T-cell (primary cell): ENCODE measurements at regions not wholly inside any gene's neighbourhood (a gene's known extent, or its start where the extent isn't known, plus 50 kb on each side); places are given as distances from the start of the nearest gene placed in this dataset.

Experiments
- ATAC-seq, 4 experiments: fragments of 200-7000 bp in 3 of 4; fragments of 150-1000 bp in 1 of 4; cut with Tn5 transposase; replicated peaks in 1 of 4; 1 replicate in 3 of 4; 2 replicates in 1 of 4; pipeline ENCODE4 v1.10.0; 2021; ENCODE audit warnings: moderate library complexity in 3 of 4, mild to moderate bottlenecking in 2 of 4, moderate number of reproducible peaks in 1 of 4
- CTCF ChIA-PET, 2 donors: fragments of 300-600 bp; sonication (Branson Sonifier 250); formaldehyde crosslinking; loops; one replicate each; lab custom pipeline; 2022; ENCODE audit warnings: antibody characterized with exemption in 2 of 2; lab: Charles Lee
- POLR2A ChIA-PET, 2 donors: fragments of 300-600 bp; sonication (Branson Sonifier 250); formaldehyde crosslinking; loops; one replicate each; lab custom pipeline; 2022; ENCODE audit warnings: antibody characterized with exemption in 2 of 2; lab: Charles Lee
- DNase-seq, 35 experiments: peaks; one replicate each; pipeline versions ENCODE4 v3.0.0 to v3.0.0-alpha.2; 2013 to 2023
- H3K27ac ChIP-seq: one replicate; pipeline ENCODE4 v1.5.1; 2013; ENCODE audit warnings: low read length
- H3K27me3 ChIP-seq, 2 experiments: replicated peaks in 1 of 2; 1 replicate in 1 of 2; 2 replicates in 1 of 2; pipeline versions ENCODE4 v1.6.1 to v1.7.0; 2013; ENCODE audit warnings: low read length in 1 of 2, mixed read lengths in 1 of 2; ENCODE audit not compliant: control insufficient read depth in 2 of 2, insufficient read depth in 2 of 2; ENCODE audit errors: extremely low read depth in 1 of 2
- H3K36me3 ChIP-seq, 2 donors: 1 replicate in 1 of 2; 2 replicates in 1 of 2; pipeline versions ENCODE4 v1.6.1 to v1.7.0; 2013; ENCODE audit warnings: low read length in 1 of 2; ENCODE audit not compliant: control insufficient read depth in 2 of 2, insufficient read depth in 1 of 2; ENCODE audit errors: extremely low read depth in 1 of 2
- H3K4me1 ChIP-seq, 2 experiments: 1 replicate in 1 of 2; 2 replicates in 1 of 2; pipeline versions ENCODE4 v1.6.1 to v1.7.0; 2013; ENCODE audit warnings: low read length in 2 of 2, mixed read lengths in 1 of 2; ENCODE audit not compliant: insufficient read depth in 2 of 2, control insufficient read depth in 1 of 2; ENCODE audit errors: extremely low read depth in 1 of 2
- H3K4me3 ChIP-seq, 2 donors: 1 replicate in 1 of 2; 2 replicates in 1 of 2; pipeline versions ENCODE4 v1.5.1 to v1.7.0; 2013; ENCODE audit warnings: mild to moderate bottlenecking in 2 of 2, low read length in 1 of 2, moderate library complexity in 1 of 2; ENCODE audit not compliant: control insufficient read depth in 1 of 2; ENCODE audit errors: extremely low read depth in 1 of 2
- H3K9me3 ChIP-seq: 2 replicates; pipeline ENCODE4 v1.7.0; 2013
- H3K27ac Mint-ChIP-seq, 2 donors: one replicate each; pipeline ENCODE4 v1.8.0; 2020 to 2021; ENCODE audit warnings: mild to moderate bottlenecking in 2 of 2, mixed read lengths in 2 of 2
- H3K27me3 Mint-ChIP-seq, 2 donors: one replicate each; pipeline ENCODE4 v1.8.0; 2021 to 2022; ENCODE audit warnings: mixed read lengths in 2 of 2
- H3K36me3 Mint-ChIP-seq: one replicate; pipeline ENCODE4 v1.8.0; 2021; ENCODE audit warnings: mixed read lengths
- H3K4me1 Mint-ChIP-seq, 3 donors: one replicate each; pipeline ENCODE4 v1.8.0; 2020 to 2022; ENCODE audit warnings: mixed read lengths in 3 of 3, mild to moderate bottlenecking in 1 of 3
- H3K4me3 Mint-ChIP-seq, 3 donors: one replicate each; pipeline ENCODE4 v1.8.0; 2020 to 2022; ENCODE audit warnings: mild to moderate bottlenecking in 3 of 3, mixed read lengths in 3 of 3, moderate library complexity in 3 of 3
- H3K9me3 Mint-ChIP-seq, 3 donors: one replicate each; pipeline ENCODE4 v1.8.0; 2020 to 2022; ENCODE audit warnings: mixed read lengths in 3 of 3
- WGBS: methylation state at CpG from one replicate; pipeline ENCODE4 v1.1.5; 2013; ENCODE audit warnings: missing lambda C conversion rate; ENCODE audit not compliant: insufficient coverage; 5-methylcytosine and 5-hydroxymethylcytosine counted together

GRCh38 chr6:104656235-104656634 lies 203.5 kb downstream of the HACE1 start:
- ChIA-PET POLR2A (no interaction called here), CTCF (no interaction called here)
- Histone ChIP-seq H3K9me3 (no peaks in the 10 kb centered on the region), H3K36me3 (no peaks in the 10 kb centered on the region), H3K4me3 (no peak overlapping the region), H3K27ac (no peak overlapping the region), H3K27me3 (peaks cover 0 to 7% of the 10 kb centered on the region in 2 experiments), H3K4me1 (no peaks in the 10 kb centered on the region)
- 88% methylated on average over 1 of the region's 2 CpGs for WGBS
- Mint-ChIP-seq H3K9me3 (peaks cover 0 to 8% (median 0%) of the 10 kb centered on the region in 3 donors), H3K4me3 (no peak overlapping the region), H3K27me3 (peaks cover 0 to 12% of the 10 kb centered on the region in 2 donors), H3K36me3 (no peaks in the 10 kb centered on the region), H3K4me1 (peaks cover 2 to 8% (median 6%) of the 10 kb centered on the region in 3 donors), H3K27ac (no peak overlapping the region)
- DNase-seq (no peak), ATAC-seq (no peak)

GRCh38 chr6:104653781-104654180 lies 205.9 kb downstream of the HACE1 start:
- ATAC-seq = no peak
- ChIA-PET POLR2A (no interaction called here), CTCF (no interaction called here)
- WGBS = 90% methylated on average over 1 of the region's 3 CpGs
- H3K27me3 ChIP-seq = peaks cover 0 to 5% of the 10 kb centered on the region in 2 experiments
- no peak for DNase-seq
- no peaks in the 10 kb centered on the region for H3K9me3 ChIP-seq
- H3K9me3 Mint-ChIP-seq = peaks cover 0 to 3% (median 0%) of the 10 kb centered on the region in 3 donors
- no peak overlapping the region for H3K4me3 Mint-ChIP-seq
- no peak overlapping the region for H3K4me3 ChIP-seq
- no peak overlapping the region for H3K27ac Mint-ChIP-seq
- H3K27me3 Mint-ChIP-seq = peaks cover 1 to 5% of the 10 kb centered on the region in 2 donors
- H3K36me3 Mint-ChIP-seq = no peaks in the 10 kb centered on the region
- H3K36me3 ChIP-seq = no peaks in the 10 kb centered on the region
- no peak overlapping the region for H3K27ac ChIP-seq
- peaks cover 2 to 8% (median 6%) of the 10 kb centered on the region in 3 donors for H3K4me1 Mint-ChIP-seq
- no peaks in the 10 kb centered on the region for H3K4me1 ChIP-seq

- peaks cover 11 to 12% of the 10 kb centered on the region in 2 donors for H3K27me3 Mint-ChIP-seq
- ATAC-seq (no peak), DNase-seq (no peak)
- no peaks in the 10 kb centered on the region for H3K9me3 Mint-ChIP-seq
- no CpG with 5 or more reads among the region's 1 CpG for WGBS
- H3K9me3 ChIP-seq = no peaks in the 10 kb centered on the region
- H3K4me1 Mint-ChIP-seq = peaks cover 0 to under 1% (median 0%) of the 10 kb centered on the region in 3 donors
- CTCF ChIA-PET = interaction anchor here in 1 of 2 donors (0.6 kb wide), 1 partner anchor 220 kb away, joined by 5 read pairs; no protein-coding TSS in a partner anchor
- H3K27ac ChIP-seq = no peak overlapping the region
- H3K4me3 ChIP-seq = no peak overlapping the region
- H3K27me3 ChIP-seq = no peaks in the 10 kb centered on the region
- H3K27ac Mint-ChIP-seq = no peak overlapping the region
- POLR2A ChIA-PET = no interaction called here
- H3K4me3 Mint-ChIP-seq = no peak overlapping the region
- H3K36me3 Mint-ChIP-seq = no peaks in the 10 kb centered on the region
- no peaks in the 10 kb centered on the region for H3K36me3 ChIP-seq
- no peaks in the 10 kb centered on the region for H3K4me1 ChIP-seq
These were observed 211.4 kb downstream of the HACE1 start for GRCh38 chr6:104648347-104648746.

- WGBS = 80% methylated on average over 1 of the region's 1 CpG
- DNase-seq (no peak), ATAC-seq (no peak)
- ChIA-PET CTCF (no interaction called here), POLR2A (no interaction called here)
- Mint-ChIP-seq H3K4me1 (peaks cover 0 to 3% (median 0%) of the 10 kb centered on the region in 3 donors), H3K9me3 (no peaks in the 10 kb centered on the region), H3K27me3 (peaks cover 11 to 12% of the 10 kb centered on the region in 2 donors), H3K27ac (no peak overlapping the region), H3K4me3 (no peak overlapping the region), H3K36me3 (no peaks in the 10 kb centered on the region)
- no peak overlapping the region for H3K4me3 ChIP-seq
- no peak overlapping the region for H3K27ac ChIP-seq
- H3K36me3 ChIP-seq = no peaks in the 10 kb centered on the region
- H3K4me1 ChIP-seq = no peaks in the 10 kb centered on the region
- no peaks in the 10 kb centered on the region for H3K27me3 ChIP-seq
- H3K9me3 ChIP-seq = no peaks in the 10 kb centered on the region
These were observed 214.9 kb downstream of the HACE1 start for GRCh38 chr6:104644848-104645247.

DNA sequence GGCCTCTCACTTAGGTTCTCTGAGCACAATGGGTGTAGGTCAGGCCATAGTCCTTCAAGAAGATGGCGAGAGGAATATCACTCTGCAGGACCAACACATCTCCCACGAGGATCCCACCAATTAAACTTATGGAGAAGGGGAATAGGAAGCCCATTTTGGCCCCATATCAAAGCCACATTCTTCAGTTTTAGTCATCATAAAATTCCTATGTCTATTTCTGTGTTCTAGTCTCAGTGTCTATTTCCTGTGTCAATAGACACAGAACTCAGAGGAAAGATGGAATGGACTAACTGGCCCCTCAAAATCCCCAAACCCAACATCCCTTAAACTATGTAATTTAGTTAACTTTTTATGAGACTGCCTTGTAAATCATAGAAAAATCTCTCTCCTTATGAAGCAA lies 216.8 kb downstream of the HACE1 start:
- Mint-ChIP-seq H3K27me3 (peaks cover 11% of the 10 kb centered on the region in 2 donors), H3K36me3 (no peaks in the 10 kb centered on the region), H3K4me3 (no peak overlapping the region), H3K4me1 (peaks cover 0 to 5% (median 0%) of the 10 kb centered on the region in 3 donors), H3K27ac (no peak overlapping the region), H3K9me3 (no peaks in the 10 kb centered on the region)
- Histone ChIP-seq H3K4me1 (no peaks in the 10 kb centered on the region), H3K4me3 (no peak overlapping the region), H3K9me3 (no peaks in the 10 kb centered on the region), H3K36me3 (no peaks in the 10 kb centered on the region), H3K27me3 (no peaks in the 10 kb centered on the region), H3K27ac (no peak overlapping the region)
- POLR2A ChIA-PET = no interaction called here
- ATAC-seq (no peak), DNase-seq (no peak)
- WGBS = no CpG with 5 or more reads among the region's 2 CpGs
- CTCF ChIA-PET = no interaction called here

- H3K27ac Mint-ChIP-seq = no peak overlapping the region
- H3K36me3 ChIP-seq = no peaks in the 10 kb centered on the region
- DNase-seq (no peak), ATAC-seq (no peak)
- H3K4me3 ChIP-seq = no peak overlapping the region
- H3K36me3 Mint-ChIP-seq = no peaks in the 10 kb centered on the region
- H3K27me3 Mint-ChIP-seq = peaks cover 3 to 6% of the 10 kb centered on the region in 2 donors
- CTCF ChIA-PET = interaction anchor here in 1 of 2 donors (0.5 kb wide), 1 partner anchor 149 kb away, joined by 6 read pairs; no protein-coding TSS in a partner anchor
- POLR2A ChIA-PET = no interaction called here
- no peak overlapping the region for H3K27ac ChIP-seq
- WGBS = 82% methylated on average over 4 of the region's 6 CpGs
- no peaks in the 10 kb centered on the region for H3K4me1 ChIP-seq
- H3K4me3 Mint-ChIP-seq = no peak overlapping the region
- no peaks in the 10 kb centered on the region for H3K9me3 Mint-ChIP-seq
- no peaks in the 10 kb centered on the region for H3K9me3 ChIP-seq
- peaks cover 0 to 5% (median 0%) of the 10 kb centered on the region in 3 donors for H3K4me1 Mint-ChIP-seq
- H3K27me3 ChIP-seq = no peaks in the 10 kb centered on the region
These were observed 219.0 kb downstream of the HACE1 start for GRCh38 chr6:104640761-104641160.
